Smooth muscle cell (in vitro differentiated cells): ENCODE measurements at regions not wholly inside any gene's neighbourhood (a gene's known extent, or its start where the extent isn't known, plus 50 kb on each side); places are given as distances from the start of the nearest gene placed in this dataset.

Source experiments
- DNase-seq: peaks from one replicate; lab custom pipeline; 2025; ENCODE audit not compliant: unreplicated experiment; lab: John Stamatoyannopoulos, UW
- H2AFZ ChIP-seq: fragments of 200-600 bp; sonication (generic); 2 replicates; pipeline ENCODE4 v1.6.0; 2016; ENCODE audit warnings: antibody characterized with exemption, low read depth, mild to moderate bottlenecking
- H3F3A ChIP-seq: fragments of 200-600 bp; sonication (generic); 2 replicates; pipeline ENCODE4 v1.6.0; 2017; ENCODE audit warnings: antibody characterized with exemption, low read depth
- H3K27ac ChIP-seq: fragments of 200-600 bp; sonication (generic); 2 replicates; pipeline ENCODE4 v1.5.1; 2016; ENCODE audit warnings: low read depth, mild to moderate bottlenecking
- H3K27me3 ChIP-seq: fragments of 200-600 bp; sonication (generic); 2 replicates; pipeline ENCODE4 v1.6.1; 2016; ENCODE audit warnings: low read depth, mild to moderate bottlenecking
- H3K36me3 ChIP-seq: fragments of 200-600 bp; sonication (generic); 2 replicates; pipeline ENCODE4 v1.5.1; 2016; ENCODE audit warnings: low read depth
- H3K4me1 ChIP-seq: fragments of 200-600 bp; sonication (generic); 2 replicates; pipeline ENCODE4 v1.5.1; 2016; ENCODE audit warnings: low read depth
- H3K4me2 ChIP-seq: fragments of 200-600 bp; sonication (generic); 2 replicates; pipeline ENCODE4 v1.6.0; 2016; ENCODE audit warnings: mild to moderate bottlenecking
- H3K4me3 ChIP-seq: fragments of 200-600 bp; sonication (generic); 2 replicates; pipeline ENCODE4 v1.5.1; 2016; ENCODE audit warnings: mild to moderate bottlenecking
- H3K79me2 ChIP-seq: fragments of 200-600 bp; sonication (generic); 2 replicates; pipeline ENCODE4 v1.6.0; 2016; ENCODE audit warnings: low read depth, mild to moderate bottlenecking
- H3K9ac ChIP-seq: fragments of 200-600 bp; sonication (generic); 2 replicates; pipeline ENCODE4 v1.6.0; 2016; ENCODE audit warnings: low read depth
- H3K9me3 ChIP-seq: fragments of 200-600 bp; sonication (generic); replicated peaks from 2 replicates; pipeline ENCODE4 v1.5.1; 2016; ENCODE audit warnings: low read depth
- H4K20me1 ChIP-seq: fragments of 200-600 bp; sonication (generic); 2 replicates; pipeline ENCODE4 v1.6.0; 2016; ENCODE audit warnings: low read depth
- CTCF ChIP-seq: fragments of 200-600 bp; sonication (generic); IDR thresholded peaks from 2 replicates; pipeline ENCODE4 v1.5.1; 2017; ENCODE audit warnings: borderline replicate concordance, mild to moderate bottlenecking, antibody characterized with exemption; ENCODE audit not compliant: insufficient read depth, poor library complexity, severe bottlenecking
- WGBS: methylation state at CpG from one replicate; pipeline ENCODE4 v1.1.7; 2016; ENCODE audit warnings: low lambda C conversion rate; 5-methylcytosine and 5-hydroxymethylcytosine counted together

DNA sequence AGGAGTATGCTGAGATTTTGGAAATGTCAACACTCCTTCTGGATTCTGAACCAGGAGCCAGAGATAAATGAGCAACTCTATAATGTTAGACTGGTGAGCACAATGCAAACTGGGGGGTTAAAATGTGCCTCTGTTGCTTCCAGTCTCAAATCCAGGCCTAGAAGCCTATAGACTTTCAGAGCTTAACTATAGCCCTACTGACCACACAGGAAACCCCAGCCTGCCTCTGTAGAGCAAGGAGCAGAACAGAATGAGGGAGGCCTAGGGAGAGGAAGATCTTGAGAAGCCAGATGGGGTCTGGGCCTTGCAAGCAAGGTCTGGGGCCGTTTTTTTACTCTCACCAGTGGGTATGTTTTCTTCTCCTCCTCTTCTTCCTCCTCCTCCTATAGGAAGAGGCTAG is 225.4 kb upstream of the KITLG start:
- Histone ChIP-seq H3K9ac (no peak overlapping the region), H3K79me2 (no peaks in the 10 kb centered on the region), H3K36me3 (no peaks in the 10 kb centered on the region), H3K27ac (no peak overlapping the region), H3K27me3 (no peaks in the 10 kb centered on the region), H3K4me2 (no peak overlapping the region), H3K9me3 (no peaks in the 10 kb centered on the region), H3K4me3 (no peak overlapping the region), H4K20me1 (no peaks in the 10 kb centered on the region), H2AFZ (no peak overlapping the region), H3K4me1 (no peaks in the 10 kb centered on the region), H3F3A (no peaks in the 10 kb centered on the region)
- no peak for TF ChIP-seq CTCF
- no peak for DNase-seq
- WGBS, result 58% methylated on average over 1 of the region's 1 CpG

GRCh38 chr12:88805286-88805685 is 225.0 kb upstream of the KITLG start:
- no peaks in the 10 kb centered on the region for H3K9me3 ChIP-seq
- H3K27me3 ChIP-seq, result no peaks in the 10 kb centered on the region
- H3K27ac ChIP-seq, result no peak overlapping the region
- H3F3A ChIP-seq, result no peaks in the 10 kb centered on the region
- no peak overlapping the region for H2AFZ ChIP-seq
- H3K4me2 ChIP-seq, result no peak overlapping the region
- no peak overlapping the region for H3K9ac ChIP-seq
- H3K36me3 ChIP-seq, result no peaks in the 10 kb centered on the region
- TF ChIP-seq CTCF, result no peak
- H3K4me1 ChIP-seq, result no peaks in the 10 kb centered on the region
- DNase-seq, result no peak
- no peaks in the 10 kb centered on the region for H3K79me2 ChIP-seq
- 100% methylated on average over 2 of the region's 2 CpGs for WGBS
- no peaks in the 10 kb centered on the region for H4K20me1 ChIP-seq
- no peak overlapping the region for H3K4me3 ChIP-seq

- 91% methylated on average over 3 of the region's 3 CpGs for WGBS
- Histone ChIP-seq H3K9ac (no peak overlapping the region), H3K36me3 (no peaks in the 10 kb centered on the region), H4K20me1 (no peaks in the 10 kb centered on the region), H3K79me2 (no peaks in the 10 kb centered on the region), H3K9me3 (no peaks in the 10 kb centered on the region), H3F3A (no peaks in the 10 kb centered on the region), H3K4me1 (no peaks in the 10 kb centered on the region), H3K4me3 (no peak overlapping the region), H2AFZ (no peak overlapping the region), H3K4me2 (no peak overlapping the region), H3K27me3 (no peaks in the 10 kb centered on the region), H3K27ac (no peak overlapping the region)
- DNase-seq, result no peak
- TF ChIP-seq CTCF, result no peak
Measured at GRCh38 chr12:88802096-88802706, 221.9 kb upstream of the KITLG start.
